Adrenal gland (tissue), 9 donors: ENCODE measurements at regions not wholly inside any gene's neighbourhood (a gene's known extent, or its start where the extent isn't known, plus 50 kb on each side); places are given as distances from the start of the nearest gene placed in this dataset.
"Not testable (repeated sequence)": the region's sequence is repeated elsewhere in the genome, so short reads cannot be mapped to it uniquely, and the experiment has no call there.

ENCODE experiments used
- DNase-seq, 7 donors: peaks; one replicate each; pipeline ENCODE4 v3.0.0-alpha.2; 2019 to 2020
- H3K27ac ChIP-seq, 5 donors: fragments of 200-600 bp; sonication (generic) in 4 of 5; 1 replicate in 3 of 5; 2 replicates in 2 of 5; pipeline versions ENCODE4 v1.5.1 to v1.8.0; 2016 to 2020; ENCODE audit warnings: mild to moderate bottlenecking in 1 of 5
- H3K27me3 ChIP-seq: fragments of 200-600 bp; 2 replicates; pipeline ENCODE4 v1.8.0; 2021
- H3K36me3 ChIP-seq, 2 donors: fragments of 200-600 bp; replicated peaks in 1 of 2; 1 replicate in 1 of 2; 2 replicates in 1 of 2; pipeline versions ENCODE4 v1.5.1 to v1.8.0; 2018 to 2022
- H3K4me1 ChIP-seq, 2 donors: fragments of 200-600 bp; replicated peaks in 1 of 2; 1 replicate in 1 of 2; 2 replicates in 1 of 2; pipeline versions ENCODE4 v1.5.1 to v1.8.0; 2018 to 2021
- H3K4me3 ChIP-seq, 4 donors: fragments of 200-600 bp; sonication (generic) in 3 of 4; one replicate each; pipeline ENCODE4 v1.5.1; 2016 to 2018
- H3K9me3 ChIP-seq, 3 donors: fragments of 200-600 bp; sonication (generic) in 1 of 3; replicated peaks in 1 of 3; 1 replicate in 2 of 3; 2 replicates in 1 of 3; pipeline versions ENCODE4 v1.5.1 to v1.8.0; 2016 to 2021
- POLR2A ChIP-seq, 2 donors: fragments of 450-650 bp; IDR thresholded peaks; one replicate each; pipeline ENCODE4 v1.6.1; 2017; ENCODE audit warnings: antibody characterized with exemption in 2 of 2, mild to moderate bottlenecking in 2 of 2, moderate library complexity in 1 of 2
- WGBS, 4 donors: extraction: QIAGEN DNeasy Blood & Tissue Kit in 2 of 4; methylation state at CpG; one replicate each; pipeline versions ENCODE4 v1.1.5 to v1.1.7; 2013 to 2017; 5-methylcytosine and 5-hydroxymethylcytosine counted together
- intact Hi-C, 2 donors: fragments of 100-400 bp; cut with DNase I; formaldehyde crosslinking; loops; one replicate each; pipeline versions ENCODE4 v1.14.1 to v1.15.0; 2022 to 2023
- TF ChIP-seq, protein P1 (sequence below), 6 experiments: fragments of 450-650 bp in 4 of 6; fragments of 200-600 bp in 2 of 6; sonication (generic) in 1 of 6; IDR thresholded peaks; 1 replicate in 5 of 6; 2 replicates in 1 of 6; pipeline versions ENCODE4 v1.5.1 to v1.8.0; 2016 to 2021; ENCODE audit warnings: antibody characterized with exemption in 6 of 6, mild to moderate bottlenecking in 2 of 6, moderate library complexity in 1 of 6
- donor health status: healthy with polysubstance abuse.
- donor health status: Bipolar disorder and iron deficiency.
- donor health status: DM: yes; HTN: yes; CAD: no.
- donor health status: DM: no; HTN: no; CAD: no.
- donor health status: DM: no; HTN: no; CAD: no.

GRCh38 chr12:19772776-19773175 is 333.5 kb downstream of the AEBP2 start:
- Histone ChIP-seq H3K27me3 (no peaks in the 10 kb centered on the region), H3K36me3 (no peaks in the 10 kb centered on the region), H3K9me3 (no peaks in the 10 kb centered on the region), H3K27ac (no peak overlapping the region), H3K4me3 (no peak overlapping the region), H3K4me1 (no peaks in the 10 kb centered on the region)
- TF ChIP-seq POLR2A (IDR thresholded peaks at IDR 0.05) = no peak
- TF ChIP-seq, protein P1, sequence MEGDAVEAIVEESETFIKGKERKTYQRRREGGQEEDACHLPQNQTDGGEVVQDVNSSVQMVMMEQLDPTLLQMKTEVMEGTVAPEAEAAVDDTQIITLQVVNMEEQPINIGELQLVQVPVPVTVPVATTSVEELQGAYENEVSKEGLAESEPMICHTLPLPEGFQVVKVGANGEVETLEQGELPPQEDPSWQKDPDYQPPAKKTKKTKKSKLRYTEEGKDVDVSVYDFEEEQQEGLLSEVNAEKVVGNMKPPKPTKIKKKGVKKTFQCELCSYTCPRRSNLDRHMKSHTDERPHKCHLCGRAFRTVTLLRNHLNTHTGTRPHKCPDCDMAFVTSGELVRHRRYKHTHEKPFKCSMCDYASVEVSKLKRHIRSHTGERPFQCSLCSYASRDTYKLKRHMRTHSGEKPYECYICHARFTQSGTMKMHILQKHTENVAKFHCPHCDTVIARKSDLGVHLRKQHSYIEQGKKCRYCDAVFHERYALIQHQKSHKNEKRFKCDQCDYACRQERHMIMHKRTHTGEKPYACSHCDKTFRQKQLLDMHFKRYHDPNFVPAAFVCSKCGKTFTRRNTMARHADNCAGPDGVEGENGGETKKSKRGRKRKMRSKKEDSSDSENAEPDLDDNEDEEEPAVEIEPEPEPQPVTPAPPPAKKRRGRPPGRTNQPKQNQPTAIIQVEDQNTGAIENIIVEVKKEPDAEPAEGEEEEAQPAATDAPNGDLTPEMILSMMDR (IDR thresholded peaks at IDR 0.05) = no peak
- intact Hi-C loops = no loop called here
- WGBS, 4 donors = 80 to 86% (median 84%) methylated on average over 3 of the region's 3 CpGs
- no peak for DNase-seq

- TF ChIP-seq, protein P1 (IDR thresholded peaks at IDR 0.05) = no peak
- Histone ChIP-seq H3K4me1 (no peaks in the 10 kb centered on the region), H3K9me3 (no peaks in the 10 kb centered on the region), H3K27ac (no peak overlapping the region), H3K4me3 (no peak overlapping the region), H3K36me3 (no peaks in the 10 kb centered on the region), H3K27me3 (no peaks in the 10 kb centered on the region)
- no peak for DNase-seq
- whole genome bisulfite sequencing, 4 donors = 93 to 95% (median 94%) methylated on average over 13 to 15 of the region's 15 CpGs
- intact Hi-C loops = no loop called here
Measured at GRCh38 chr12:19775241-19775640, 335.9 kb downstream of the AEBP2 start.

GRCh38 chr12:19775976-19776375 is 336.7 kb downstream of the AEBP2 start:
- intact Hi-C loops, H3K36me3 ChIP-seq, DNase-seq, H3K27me3 ChIP-seq, H3K4me3 ChIP-seq, H3K27ac ChIP-seq, H3K4me1 ChIP-seq, H3K9me3 ChIP-seq: not testable (repeated sequence)
- WGBS, 4 donors = 91 to 98% (median 93%) methylated on average over 19 of the region's 19 CpGs

DNA sequence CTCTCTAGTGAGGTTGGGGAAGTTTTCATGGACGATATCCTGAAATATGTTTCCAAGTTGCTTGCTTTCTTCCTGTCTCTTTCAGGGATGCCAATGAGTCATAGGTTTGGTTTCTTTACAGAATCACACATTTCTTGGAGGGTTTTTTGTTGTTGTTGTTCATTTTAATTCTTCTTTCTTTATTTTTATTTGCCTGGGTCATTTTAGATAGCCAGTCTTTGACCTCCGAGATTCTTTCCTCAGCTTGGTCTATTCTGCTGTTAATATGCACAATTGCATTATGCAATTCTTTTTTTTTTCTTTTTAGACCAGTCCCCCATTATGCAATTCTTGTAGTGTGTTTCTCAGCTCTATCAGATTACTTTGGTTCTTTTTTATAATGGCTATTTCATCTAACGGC is 338.9 kb downstream of the AEBP2 start:
- TF ChIP-seq, protein P1 (IDR thresholded peaks at IDR 0.05) = no peak
- TF ChIP-seq POLR2A (IDR thresholded peaks at IDR 0.05) = no peak
- DNase-seq = no peak
- Histone ChIP-seq H3K36me3 (no peaks in the 10 kb centered on the region), H3K9me3 (no peaks in the 10 kb centered on the region), H3K27me3 (no peaks in the 10 kb centered on the region), H3K27ac (no peak overlapping the region), H3K4me3 (no peak overlapping the region), H3K4me1 (no peaks in the 10 kb centered on the region)
- WGBS, 4 donors = 44 to 67% (median 62%) methylated on average over 3 of the region's 3 CpGs
- intact Hi-C loops = no loop called here

- Histone ChIP-seq H3K27ac (no peak overlapping the region), H3K9me3 (no peaks in the 10 kb centered on the region), H3K36me3 (no peaks in the 10 kb centered on the region), H3K27me3 (no peaks in the 10 kb centered on the region), H3K4me3 (no peak overlapping the region), H3K4me1 (no peaks in the 10 kb centered on the region)
- WGBS, 4 donors = 54 to 71% (median 65%) methylated on average over 2 of the region's 2 CpGs
- TF ChIP-seq, protein P1 (IDR thresholded peaks at IDR 0.05) = no peak
- no peak for TF ChIP-seq POLR2A (IDR thresholded peaks at IDR 0.05)
- intact Hi-C loops = no loop called here
- no peak for DNase-seq
Measured at GRCh38 chr12:19778797-19779196, 339.5 kb downstream of the AEBP2 start.
